H1 (cell line): ENCODE measurements at regions not wholly inside any gene's neighbourhood (a gene's known extent, or its start where the extent isn't known, plus 50 kb on each side); places are given as distances from the start of the nearest gene placed in this dataset.

Experiments used
- CTCF ChIA-PET: fragments of 300-600 bp; sonication (Branson Sonifier 250); formaldehyde crosslinking; loops from one replicate; lab custom pipeline; 2021; ENCODE audit not compliant: partially characterized antibody; lab: Charles Lee
- POLR2A ChIA-PET: fragments of 300-600 bp; sonication (Branson Sonifier 250); formaldehyde crosslinking; loops from one replicate; lab custom pipeline; 2021; ENCODE audit warnings: inconsistent platforms; ENCODE audit not compliant: partially characterized antibody; lab: Charles Lee
- DNase-seq, 2 experiments: peaks; one replicate each; pipeline versions ENCODE4 v3.0.0 to v3.0.0-alpha.2; 2010 to 2022; ENCODE audit warnings: low spot score in 2 of 2, low read depth in 1 of 2, mixed read lengths in 1 of 2
- FAIRE-seq: peaks from 2 replicates; lab custom pipeline; 2011; peaks lifted over from hg19 to GRCh38; lab: Jason Lieb, UNC
- H2AFZ ChIP-seq: 2 replicates; pipeline ENCODE4 v1.8.1; 2012; ENCODE audit warnings: low read length, inconsistent platforms
- H2AK5ac ChIP-seq: 2 replicates; pipeline ENCODE4 v1.6.1; 2013; ENCODE audit warnings: low read depth, low read length
- H2BK120ac ChIP-seq: replicated peaks from 2 replicates; pipeline ENCODE3; 2013; ENCODE audit warnings: low read depth, low read length, inconsistent platforms
- H2BK12ac ChIP-seq: 2 replicates; pipeline ENCODE4 v1.6.1; 2013; ENCODE audit warnings: low read depth, low read length
- H2BK15ac ChIP-seq: 2 replicates; pipeline ENCODE4 v1.6.1; 2013; ENCODE audit warnings: low read length
- H2BK20ac ChIP-seq: 2 replicates; pipeline ENCODE4 v1.6.1; 2013; ENCODE audit warnings: low read length
- H2BK5ac ChIP-seq: 2 replicates; pipeline ENCODE4 v1.6.1; 2013; ENCODE audit warnings: low read depth, low read length
- H3K14ac ChIP-seq: 2 replicates; pipeline ENCODE4 v1.6.1; 2013; ENCODE audit warnings: inconsistent platforms; ENCODE audit not compliant: insufficient read length
- H3K18ac ChIP-seq: 2 replicates; pipeline ENCODE4 v1.6.1; 2013; ENCODE audit warnings: low read length; ENCODE audit errors: extremely low read depth
- H3K23ac ChIP-seq: 2 replicates; pipeline ENCODE4 v1.6.1; 2013; ENCODE audit warnings: inconsistent platforms; ENCODE audit not compliant: insufficient read length
- H3K23me2 ChIP-seq: 2 replicates; pipeline ENCODE4 v1.6.1; 2013; ENCODE audit warnings: low read depth, low read length
- H3K27ac ChIP-seq: 2 replicates; pipeline ENCODE4 v1.6.1; 2011; ENCODE audit warnings: low read depth, low read length, inconsistent platforms
- H3K27me3 ChIP-seq, 4 experiments: replicated peaks in 1 of 4; 1 replicate in 1 of 4; 2 replicates in 3 of 4; pipeline versions ENCODE4 v1.6.1 to v1.8.1; 2011 to 2013; ENCODE audit warnings: low read length in 3 of 4, mild to moderate bottlenecking in 3 of 4, inconsistent platforms in 2 of 4, mixed read lengths in 2 of 4, moderate library complexity in 1 of 4; ENCODE audit not compliant: control insufficient read depth in 3 of 4, insufficient read depth in 3 of 4; ENCODE audit errors: extremely low read depth in 1 of 4
- H3K36me3 ChIP-seq, 4 experiments: 2 replicates each; pipeline versions ENCODE4 v1.6.1 to v1.8.1; 2011 to 2013; ENCODE audit warnings: mild to moderate bottlenecking in 4 of 4, low read length in 3 of 4, moderate library complexity in 2 of 4, control low read depth in 1 of 4, inconsistent platforms in 1 of 4; ENCODE audit not compliant: insufficient read depth in 4 of 4, control insufficient read depth in 2 of 4
- H3K4ac ChIP-seq: replicated peaks from 2 replicates; pipeline ENCODE3; 2013; ENCODE audit warnings: low read length, low read depth, mixed read lengths, inconsistent platforms; ENCODE audit not compliant: insufficient read length
- H3K4me1 ChIP-seq, 4 experiments: replicated peaks in 1 of 4; 1 replicate in 1 of 4; 2 replicates in 3 of 4; pipeline versions ENCODE4 v1.6.1 to v1.8.1; 2011 to 2013; ENCODE audit warnings: low read length in 3 of 4, inconsistent platforms in 2 of 4, mixed read lengths in 1 of 4; ENCODE audit not compliant: insufficient read depth in 4 of 4, control insufficient read depth in 3 of 4
- H3K4me2 ChIP-seq, 2 experiments: 2 replicates each; pipeline versions ENCODE4 v1.6.1 to v1.8.1; 2011 to 2013; ENCODE audit warnings: low read depth in 2 of 2, low read length in 2 of 2, control low read depth in 1 of 2, inconsistent platforms in 1 of 2, mild to moderate bottlenecking in 1 of 2; ENCODE audit not compliant: insufficient read depth in 1 of 2
- H3K4me3 ChIP-seq, 4 experiments: fragments of 200-600, 300-600 bp in 1 of 4; sonication (generic), shearing (Covaris generic), sonication (Bioruptor Twin) in 1 of 4; 2 replicates each; pipeline versions ENCODE4 v1.5.1 to v1.8.1; 2011 to 2016; ENCODE audit warnings: low read length in 4 of 4, low read depth in 3 of 4, control low read depth in 2 of 4, inconsistent platforms in 2 of 4, mild to moderate bottlenecking in 2 of 4, mixed read lengths in 1 of 4, moderate library complexity in 1 of 4; ENCODE audit not compliant: insufficient read depth in 2 of 4; ENCODE audit errors: extremely low read depth in 1 of 4
- H3K56ac ChIP-seq: replicated peaks from 2 replicates; pipeline ENCODE3; 2013; ENCODE audit warnings: low read depth, mild to moderate bottlenecking, mixed read lengths, low read length, inconsistent platforms; ENCODE audit not compliant: insufficient read length
- H3K79me1 ChIP-seq: 2 replicates; pipeline ENCODE4 v1.6.1; 2013; ENCODE audit warnings: low read depth, low read length, control low read depth
- H3K79me2 ChIP-seq, 2 experiments: 2 replicates each; pipeline versions ENCODE4 v1.6.1 to v1.8.1; 2012 to 2013; ENCODE audit warnings: low read length in 2 of 2, mild to moderate bottlenecking in 2 of 2, inconsistent platforms in 1 of 2; ENCODE audit not compliant: insufficient read depth in 2 of 2, control insufficient read depth in 1 of 2
- H3K9ac ChIP-seq, 4 experiments: replicated peaks in 1 of 4; 1 replicate in 1 of 4; 2 replicates in 3 of 4; pipeline versions ENCODE4 v1.6.1 to v1.8.1; 2011 to 2013; ENCODE audit warnings: low read depth in 3 of 4, low read length in 3 of 4, control low read depth in 2 of 4, mild to moderate bottlenecking in 2 of 4, moderate library complexity in 2 of 4, inconsistent platforms in 1 of 4; ENCODE audit errors: extremely low read depth in 1 of 4
- H3K9me3 ChIP-seq, 2 experiments: 2 replicates each; pipeline versions ENCODE4 v1.6.1 to v1.8.1; 2012 to 2013; ENCODE audit warnings: mild to moderate bottlenecking in 2 of 2, moderate library complexity in 2 of 2, control low read depth in 1 of 2, inconsistent platforms in 1 of 2, low read depth in 1 of 2, low read length in 1 of 2, mixed read lengths in 1 of 2; ENCODE audit not compliant: insufficient read depth in 2 of 2
- H4K20me1 ChIP-seq, 2 experiments: replicated peaks in 1 of 2; 2 replicates each; pipeline versions ENCODE3 to v1.8.1; 2011 to 2013; ENCODE audit warnings: inconsistent platforms in 2 of 2, low read length in 2 of 2, mild to moderate bottlenecking in 1 of 2; ENCODE audit not compliant: insufficient read depth in 2 of 2, control insufficient read depth in 1 of 2
- H4K5ac ChIP-seq: 2 replicates; pipeline ENCODE4 v1.6.1; 2013; ENCODE audit warnings: low read length, low read depth, mixed read lengths, inconsistent platforms; ENCODE audit not compliant: insufficient read length
- H4K8ac ChIP-seq: 2 replicates; pipeline ENCODE4 v1.8.0; 2013; ENCODE audit warnings: mild to moderate bottlenecking, moderate library complexity, low read length, inconsistent platforms; ENCODE audit not compliant: insufficient read depth; ENCODE audit errors: extremely low read depth
- H4K91ac ChIP-seq: replicated peaks from 2 replicates; pipeline ENCODE3; 2013; ENCODE audit warnings: low read length, mixed read lengths, inconsistent platforms; ENCODE audit not compliant: insufficient read length
- JUN ChIP-seq: IDR thresholded peaks from 2 replicates; pipeline ENCODE4 v1.6.1; 2011; ENCODE audit warnings: low read depth, mild to moderate bottlenecking, improper control_type of control experiment, low read length
- KDM1A ChIP-seq: fragments of 200-600, 300-600 bp; sonication (generic); IDR thresholded peaks from 2 replicates; pipeline ENCODE4 v1.7.1; 2016; ENCODE audit warnings: mild to moderate bottlenecking, low read length, borderline replicate concordance
- NANOG ChIP-seq: IDR thresholded peaks from 2 replicates; pipeline ENCODE4 v1.6.1; 2011; ENCODE audit warnings: low read length, low read depth, mild to moderate bottlenecking, inconsistent platforms; ENCODE audit not compliant: insufficient read depth, poor library complexity, severe bottlenecking
- NRF1 ChIP-seq: IDR thresholded peaks from 2 replicates; pipeline ENCODE4 v1.6.1; 2011; ENCODE audit warnings: mild to moderate bottlenecking, low read depth, low read length, improper control_type of control experiment
- POU5F1 ChIP-seq: IDR thresholded peaks from 2 replicates; pipeline ENCODE4 v1.6.1; 2011; ENCODE audit warnings: low read depth, mild to moderate bottlenecking, low read length, moderate library complexity
- RFX5 ChIP-seq: IDR thresholded peaks from 2 replicates; pipeline ENCODE4 v1.6.1; 2011; ENCODE audit warnings: low read depth, low read length, improper control_type of control experiment, borderline replicate concordance
- RXRA ChIP-seq: IDR thresholded peaks from 2 replicates; pipeline ENCODE4 v1.6.1; 2011; ENCODE audit warnings: low read depth, mild to moderate bottlenecking, low read length, moderate library complexity; ENCODE audit not compliant: insufficient read depth
- SAP30 ChIP-seq: fragments of 300-600 bp; sonication (generic); IDR thresholded peaks from 2 replicates; pipeline ENCODE4 v1.7.1; 2012; ENCODE audit warnings: low read length, moderate library complexity, mild to moderate bottlenecking, inconsistent platforms; ENCODE audit not compliant: insufficient read depth, insufficient replicate concordance
- SIRT6 ChIP-seq: IDR thresholded peaks from one replicate; pipeline ENCODE4 v1.7.1; 2012; ENCODE audit warnings: low read length, inconsistent platforms
- SP1 ChIP-seq: IDR thresholded peaks from 2 replicates; pipeline ENCODE4 v1.6.1; 2011; ENCODE audit warnings: low read depth, low read length
- SUZ12 ChIP-seq: fragments of 200-600 bp; sonication (generic); IDR thresholded peaks from 2 replicates; pipeline ENCODE4 v1.6.1; 2012; ENCODE audit warnings: mild to moderate bottlenecking, inconsistent platforms, low read length, moderate library complexity, mixed read lengths
- WGBS, 2 experiments: shearing (Covaris generic) in 1 of 2; methylation state at CpG; one replicate each; pipeline versions ENCODE4 v1.1.6 to v1.1.7; 2013 to 2015; ENCODE audit warnings: low lambda C conversion rate in 2 of 2, mixed read lengths in 2 of 2, inconsistent platforms in 1 of 2, low coverage in 1 of 2, missing lambda C conversion rate in 1 of 2; ENCODE audit not compliant: insufficient replicate concordance in 2 of 2, insufficient coverage in 1 of 2, insufficient read length in 1 of 2; ENCODE audit errors: extremely low coverage in 1 of 2, missing lambda C conversion rate in 1 of 2; 5-methylcytosine and 5-hydroxymethylcytosine counted together
- TF ChIP-seq, protein P1 (sequence below): IDR thresholded peaks from 2 replicates; pipeline ENCODE4 v1.6.1; 2011; ENCODE audit warnings: low read depth, mild to moderate bottlenecking, low read length; ENCODE audit not compliant: insufficient read depth

DNA sequence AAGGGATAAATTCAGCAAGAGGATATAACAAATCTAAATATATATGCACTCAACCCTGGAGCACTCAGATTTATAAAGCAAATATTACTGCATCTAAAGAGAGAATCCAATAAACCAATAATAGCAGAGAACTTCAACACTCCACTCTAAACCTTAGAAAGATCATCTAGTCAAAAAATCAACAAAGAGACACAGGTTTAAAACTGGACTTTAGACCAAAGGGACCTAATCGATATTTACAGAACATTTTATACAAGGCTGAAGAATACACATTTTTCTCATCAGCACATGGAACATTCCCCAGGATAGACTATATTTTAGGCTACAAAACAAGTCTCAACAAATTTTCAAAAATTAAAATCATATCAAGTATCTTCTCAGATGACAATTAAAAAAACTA, 379.0 kb downstream of the GBE1 start:
- no peak overlapping the region for H3K4ac ChIP-seq
- H3K4me1 ChIP-seq, result no peaks in the 10 kb centered on the region
- no peak overlapping the region for H2BK15ac ChIP-seq
- DNase-seq (no peak), FAIRE-seq (no peak)
- no peaks in the 10 kb centered on the region for H3K36me3 ChIP-seq
- no peak overlapping the region for H4K8ac ChIP-seq
- TF ChIP-seq POU5F1 (no peak), JUN (no peak), NRF1 (no peak), NANOG (no peak), SUZ12 (no peak), RFX5 (no peak), SIRT6 (no peak), SP1 (no peak), RXRA (no peak), SAP30 (no peak), KDM1A (no peak)
- TF ChIP-seq, protein P1, sequence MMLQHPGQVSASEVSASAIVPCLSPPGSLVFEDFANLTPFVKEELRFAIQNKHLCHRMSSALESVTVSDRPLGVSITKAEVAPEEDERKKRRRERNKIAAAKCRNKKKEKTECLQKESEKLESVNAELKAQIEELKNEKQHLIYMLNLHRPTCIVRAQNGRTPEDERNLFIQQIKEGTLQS, result no peak
- H2BK5ac ChIP-seq, result no peak overlapping the region
- H3K23me2 ChIP-seq, result no peaks in the 10 kb centered on the region
- no peak overlapping the region for H3K9ac ChIP-seq
- no peaks in the 10 kb centered on the region for H4K20me1 ChIP-seq
- no peak overlapping the region for H2BK12ac ChIP-seq
- H3K27me3 ChIP-seq, result no peaks in the 10 kb centered on the region
- no peak overlapping the region for H4K91ac ChIP-seq
- no peak overlapping the region for H2AFZ ChIP-seq
- no peak overlapping the region for H3K4me3 ChIP-seq
- ChIA-PET POLR2A (no interaction called here), CTCF (interaction anchor here (1.5 kb wide), 1 partner anchor 13 kb away, joined by 4 read pairs; no protein-coding TSS in a partner anchor)
- no peaks in the 10 kb centered on the region for H3K79me1 ChIP-seq
- H2BK20ac ChIP-seq, result no peak overlapping the region
- H4K5ac ChIP-seq, result no peak overlapping the region
- no peak overlapping the region for H3K23ac ChIP-seq
- H3K56ac ChIP-seq, result no peak overlapping the region
- no peak overlapping the region for H3K18ac ChIP-seq
- WGBS, 2 experiments, result 100% methylated on average over 1 of the region's 1 CpG; no CpG with 5 or more reads in 1 of the 2 experiments
- no peak overlapping the region for H3K4me2 ChIP-seq
- no peak overlapping the region for H3K14ac ChIP-seq
- H3K27ac ChIP-seq, result no peak overlapping the region
- H2AK5ac ChIP-seq, result no peak overlapping the region
- H3K79me2 ChIP-seq, result no peaks in the 10 kb centered on the region
- no peak overlapping the region for H2BK120ac ChIP-seq
- no peaks in the 10 kb centered on the region for H3K9me3 ChIP-seq
